ENCODE measurements at regions not wholly inside any gene's neighbourhood (a gene's known extent, or its start where the extent isn't known, plus 50 kb on each side); places are given as distances from the start of the nearest gene placed in this dataset.

- DNase-seq (ENCODE audit: low read depth), result no peak
- in situ Hi-C loops (cut with HindIII; ENCODE audit: low pct_unique_long_range_greater_than_20kb, low sequenced_read_pairs), result no loop called here
Measured at GRCh38 chr11:32188785-32189184, 97.9 kb downstream of the RCN1 start.

- in situ Hi-C loops (cut with HindIII; ENCODE audit: low pct_unique_long_range_greater_than_20kb, low sequenced_read_pairs), result no loop called here
- DNase-seq (ENCODE audit: low read depth), result no peak
Measured at GRCh38 chr11:32196137-32196536, 105.3 kb downstream of the RCN1 start.

GRCh38 chr11:32198053-32198452 is 107.2 kb downstream of the RCN1 start:
- in situ Hi-C loops (cut with HindIII; ENCODE audit: low pct_unique_long_range_greater_than_20kb, low sequenced_read_pairs), result no loop called here
- no peak for DNase-seq (ENCODE audit: low read depth)

- in situ Hi-C loops (cut with HindIII; ENCODE audit: low pct_unique_long_range_greater_than_20kb, low sequenced_read_pairs), result no loop called here
- DNase-seq (ENCODE audit: low read depth), result no peak
Measured at GRCh38 chr11:32200136-32200847, 109.4 kb downstream of the RCN1 start.

GRCh38 chr11:32204751-32205150 is 113.9 kb downstream of the RCN1 start:
- in situ Hi-C loops (cut with HindIII; ENCODE audit: low pct_unique_long_range_greater_than_20kb, low sequenced_read_pairs), result no loop called here
- no peak for DNase-seq (ENCODE audit: low read depth)

GRCh38 chr11:32210556-32210955 is 119.7 kb downstream of the RCN1 start:
- in situ Hi-C loops (cut with HindIII; ENCODE audit: low pct_unique_long_range_greater_than_20kb, low sequenced_read_pairs), result no loop called here
- DNase-seq (ENCODE audit: low read depth), result no peak

- peak; percentile 9 for DNase-seq (ENCODE audit: low read depth)
- in situ Hi-C loops (cut with HindIII; ENCODE audit: low pct_unique_long_range_greater_than_20kb, low sequenced_read_pairs), result no loop called here
Measured at GRCh38 chr11:32213223-32213622, 122.3 kb downstream of the RCN1 start.

- in situ Hi-C loops (cut with HindIII; ENCODE audit: low pct_unique_long_range_greater_than_20kb, low sequenced_read_pairs), result no loop called here
Measured at GRCh38 chr11:32215157-32215556, 124.3 kb downstream of the RCN1 start.

GRCh38 chr11:32216749-32217148 is 125.9 kb downstream of the RCN1 start:
- DNase-seq (ENCODE audit: low read depth), result no peak
- in situ Hi-C loops (cut with HindIII; ENCODE audit: low pct_unique_long_range_greater_than_20kb, low sequenced_read_pairs), result no loop called here

More at GRCh38 chr11:32215157-32215556, 124.3 kb downstream of the RCN1 start:
- DNase-seq (ENCODE audit: low read depth), result no peak

GRCh38 chr11:32219320-32219719 is 128.4 kb downstream of the RCN1 start:
- in situ Hi-C loops (cut with HindIII; ENCODE audit: low pct_unique_long_range_greater_than_20kb, low sequenced_read_pairs), result no loop called here
- DNase-seq (ENCODE audit: low read depth), result no peak

- DNase-seq (ENCODE audit: low read depth), result no peak
- in situ Hi-C loops (cut with HindIII; ENCODE audit: low pct_unique_long_range_greater_than_20kb, low sequenced_read_pairs), result no loop called here
Measured at GRCh38 chr11:32221476-32222032, 130.7 kb downstream of the RCN1 start.

- no peak for DNase-seq (ENCODE audit: low read depth)
- in situ Hi-C loops (cut with HindIII; ENCODE audit: low pct_unique_long_range_greater_than_20kb, low sequenced_read_pairs), result no loop called here
Measured at GRCh38 chr11:32224580-32224979, 133.7 kb downstream of the RCN1 start.

GRCh38 chr11:32225571-32226285 is 134.9 kb downstream of the RCN1 start:
- in situ Hi-C loops (cut with HindIII; ENCODE audit: low pct_unique_long_range_greater_than_20kb, low sequenced_read_pairs), result no loop called here
- no peak for DNase-seq (ENCODE audit: low read depth)

GRCh38 chr11:32226480-32226879 is 135.6 kb downstream of the RCN1 start:
- DNase-seq (ENCODE audit: low read depth), result no peak
- in situ Hi-C loops (cut with HindIII; ENCODE audit: low pct_unique_long_range_greater_than_20kb, low sequenced_read_pairs), result no loop called here

GRCh38 chr11:32229576-32230240 is 138.8 kb downstream of the RCN1 start:
- in situ Hi-C loops (cut with HindIII; ENCODE audit: low pct_unique_long_range_greater_than_20kb, low sequenced_read_pairs), result no loop called here
- DNase-seq (ENCODE audit: low read depth), result no peak

- in situ Hi-C loops (cut with HindIII; ENCODE audit: low pct_unique_long_range_greater_than_20kb, low sequenced_read_pairs), result no loop called here
- peak; percentile 8 for DNase-seq (ENCODE audit: low read depth)
Measured at GRCh38 chr11:32231909-32232493, 141.1 kb downstream of the RCN1 start.

GRCh38 chr11:32232516-32232915 is 141.6 kb downstream of the RCN1 start:
- in situ Hi-C loops (cut with HindIII; ENCODE audit: low pct_unique_long_range_greater_than_20kb, low sequenced_read_pairs), result no loop called here

GRCh38 chr11:32233276-32233675 is 142.4 kb downstream of the RCN1 start:
- in situ Hi-C loops (cut with HindIII; ENCODE audit: low pct_unique_long_range_greater_than_20kb, low sequenced_read_pairs), result no loop called here
- no peak for DNase-seq (ENCODE audit: low read depth)

More at GRCh38 chr11:32232516-32232915, 141.6 kb downstream of the RCN1 start:
- no peak for DNase-seq (ENCODE audit: low read depth)

- in situ Hi-C loops (cut with HindIII; ENCODE audit: low pct_unique_long_range_greater_than_20kb, low sequenced_read_pairs), result no loop called here
- DNase-seq (ENCODE audit: low read depth), result no peak
Measured at GRCh38 chr11:32233928-32234327, 143.1 kb downstream of the RCN1 start.
